Sigmoid colon (tissue), 6 donors: ENCODE measurements at regions not wholly inside any gene's neighbourhood (a gene's known extent, or its start where the extent isn't known, plus 50 kb on each side); places are given as distances from the start of the nearest gene placed in this dataset.

ENCODE experiments used
- DNase-seq: peaks from one replicate; pipeline ENCODE4 v3.0.0-alpha.2; 2019
- H3K27ac ChIP-seq, 4 donors: fragments of 200-600 bp; sonication (generic); one replicate each; pipeline ENCODE4 v1.5.1; 2016 to 2019; ENCODE audit warnings: mild to moderate bottlenecking in 1 of 4
- H3K27me3 ChIP-seq, 3 donors: fragments of 200-600 bp; sonication (generic); one replicate each; pipeline ENCODE4 v1.5.1; 2019; ENCODE audit warnings: mild to moderate bottlenecking in 1 of 3
- H3K36me3 ChIP-seq, 4 donors: fragments of 200-600 bp; sonication (generic); one replicate each; pipeline ENCODE4 v1.5.1; 2016 to 2019
- H3K4me1 ChIP-seq, 4 donors: fragments of 200-600 bp; sonication (generic); one replicate each; pipeline ENCODE4 v1.5.1; 2017 to 2019
- H3K4me3 ChIP-seq, 4 donors: fragments of 200-600 bp; sonication (generic); one replicate each; pipeline ENCODE4 v1.5.1; 2017 to 2019; ENCODE audit warnings: mild to moderate bottlenecking in 2 of 4, moderate library complexity in 1 of 4
- H3K9me3 ChIP-seq, 4 donors: fragments of 200-600 bp in 3 of 4; sonication (generic) in 3 of 4; one replicate each; pipeline versions ENCODE4 v1.5.1 to v1.6.1; 2013 to 2019
- EP300 ChIP-seq, 4 donors: sonication (generic); formaldehyde crosslinking; IDR thresholded peaks; one replicate each; pipeline ENCODE4 v1.6.1; 2017; ENCODE audit warnings: antibody characterized with exemption in 4 of 4
- POLR2A ChIP-seq, 2 donors: fragments of 450-650 bp; IDR thresholded peaks; one replicate each; pipeline ENCODE4 v1.6.1; 2016; ENCODE audit warnings: antibody characterized with exemption in 2 of 2, mild to moderate bottlenecking in 2 of 2, moderate library complexity in 2 of 2
- POLR2AphosphoS5 ChIP-seq, 4 donors: sonication (generic); formaldehyde crosslinking; IDR thresholded peaks; one replicate each; pipeline ENCODE4 v1.6.1; 2017; ENCODE audit warnings: antibody characterized with exemption in 4 of 4
- WGBS, 2 donors: extraction: QIAGEN DNeasy Blood & Tissue Kit; methylation state at CpG; one replicate each; pipeline ENCODE4 v1.1.7; 2013; 5-methylcytosine and 5-hydroxymethylcytosine counted together
- intact Hi-C: fragments of 100-400 bp; cut with DNase I; formaldehyde crosslinking; loops from one replicate; pipeline ENCODE4 v1.15.1; 2023
- TF ChIP-seq, protein P1 (sequence below), 4 experiments: fragments of 450-650 bp in 3 of 4; fragments of 200-600 bp in 1 of 4; IDR thresholded peaks; one replicate each; pipeline ENCODE4 v1.5.1; 2016 to 2019; ENCODE audit warnings: antibody characterized with exemption in 4 of 4, mild to moderate bottlenecking in 3 of 4, moderate library complexity in 2 of 4
- donor health status: healthy with polysubstance abuse.
- donor health status: healthy.

DNA sequence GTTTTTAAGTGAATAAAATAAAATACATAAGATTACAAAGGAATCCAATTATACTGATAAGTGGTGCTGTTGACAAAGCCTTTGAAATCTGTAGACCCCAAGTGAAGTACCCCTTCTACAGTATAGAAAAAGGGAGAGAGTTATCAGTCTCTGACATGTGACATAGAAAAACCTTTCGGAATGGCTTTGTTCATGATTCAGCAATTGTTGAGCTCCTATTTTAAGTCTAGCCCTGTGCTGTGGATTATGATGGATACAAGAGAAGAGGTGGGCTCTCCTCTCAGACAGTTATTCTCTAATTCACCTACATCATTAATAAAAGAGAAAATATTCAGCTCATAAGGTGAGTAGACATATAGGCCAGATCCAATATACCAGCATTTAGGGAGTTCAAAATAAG, 53.3 kb upstream of the ITPKB start:
- 93 to 100% methylated on average over 1 of the region's 1 CpG for WGBS, 2 donors
- TF ChIP-seq EP300 (IDR thresholded peaks at IDR 0.05): no peak
- TF ChIP-seq POLR2A (IDR thresholded peaks at IDR 0.05): no peak
- TF ChIP-seq POLR2AphosphoS5 (IDR thresholded peaks at IDR 0.05): no peak
- TF ChIP-seq, protein P1, sequence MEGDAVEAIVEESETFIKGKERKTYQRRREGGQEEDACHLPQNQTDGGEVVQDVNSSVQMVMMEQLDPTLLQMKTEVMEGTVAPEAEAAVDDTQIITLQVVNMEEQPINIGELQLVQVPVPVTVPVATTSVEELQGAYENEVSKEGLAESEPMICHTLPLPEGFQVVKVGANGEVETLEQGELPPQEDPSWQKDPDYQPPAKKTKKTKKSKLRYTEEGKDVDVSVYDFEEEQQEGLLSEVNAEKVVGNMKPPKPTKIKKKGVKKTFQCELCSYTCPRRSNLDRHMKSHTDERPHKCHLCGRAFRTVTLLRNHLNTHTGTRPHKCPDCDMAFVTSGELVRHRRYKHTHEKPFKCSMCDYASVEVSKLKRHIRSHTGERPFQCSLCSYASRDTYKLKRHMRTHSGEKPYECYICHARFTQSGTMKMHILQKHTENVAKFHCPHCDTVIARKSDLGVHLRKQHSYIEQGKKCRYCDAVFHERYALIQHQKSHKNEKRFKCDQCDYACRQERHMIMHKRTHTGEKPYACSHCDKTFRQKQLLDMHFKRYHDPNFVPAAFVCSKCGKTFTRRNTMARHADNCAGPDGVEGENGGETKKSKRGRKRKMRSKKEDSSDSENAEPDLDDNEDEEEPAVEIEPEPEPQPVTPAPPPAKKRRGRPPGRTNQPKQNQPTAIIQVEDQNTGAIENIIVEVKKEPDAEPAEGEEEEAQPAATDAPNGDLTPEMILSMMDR (IDR thresholded peaks at IDR 0.05): no peak

GRCh38 chr1:226790545-226791181, 51.6 kb upstream of the ITPKB start:
- no peak for DNase-seq
- Histone ChIP-seq H3K4me3 (no peak overlapping the region), H3K4me1 (peaks cover 0 to 44% (median 26%) of the 10 kb centered on the region in 4 donors), H3K27ac (peak overlapping the region in 1 of 4 donors; percentile 90), H3K36me3 (no peaks in the 10 kb centered on the region), H3K27me3 (no peaks in the 10 kb centered on the region), H3K9me3 (no peaks in the 10 kb centered on the region)
- intact Hi-C loops: no loop called here
- TF ChIP-seq, protein P1 (IDR thresholded peaks at IDR 0.05): no peak
- TF ChIP-seq POLR2AphosphoS5 (IDR thresholded peaks at IDR 0.05): no peak
- TF ChIP-seq EP300 (IDR thresholded peaks at IDR 0.05): no peak
- no peak for TF ChIP-seq POLR2A (IDR thresholded peaks at IDR 0.05)
- WGBS, 2 donors: 85 to 87% methylated on average over 6 of the region's 6 CpGs

More for the DNA sequence above, 53.3 kb upstream of the ITPKB start:
- Histone ChIP-seq H3K27me3 (no peaks in the 10 kb centered on the region), H3K27ac (no peak overlapping the region), H3K36me3 (no peaks in the 10 kb centered on the region), H3K4me3 (no peak overlapping the region), H3K9me3 (no peaks in the 10 kb centered on the region), H3K4me1 (peaks cover 0 to 29% (median 15%) of the 10 kb centered on the region in 4 donors)
- no peak for DNase-seq
- intact Hi-C loops: no loop called here

- Histone ChIP-seq H3K27ac (peak overlapping the region in 2 of 4 donors; percentile 85 to 90), H3K27me3 (no peaks in the 10 kb centered on the region), H3K4me1 (peaks cover 0 to 60% (median 40%) of the 10 kb centered on the region in 4 donors), H3K36me3 (no peaks in the 10 kb centered on the region), H3K9me3 (no peaks in the 10 kb centered on the region), H3K4me3 (no peak overlapping the region)
- TF ChIP-seq EP300 (IDR thresholded peaks at IDR 0.05): no peak
- no peak for TF ChIP-seq POLR2AphosphoS5 (IDR thresholded peaks at IDR 0.05)
- TF ChIP-seq POLR2A (IDR thresholded peaks at IDR 0.05): no peak
- TF ChIP-seq, protein P1 (IDR thresholded peaks at IDR 0.05): no peak
- DNase-seq: no peak
- WGBS, 2 donors: 65% methylated on average over 4 of the region's 4 CpGs
- intact Hi-C loops: loop anchor here (5.0 kb wide), 1 partner anchor 52 kb away; the partner anchor contains the start of gene ITPKB
Measured at GRCh38 chr1:226788965-226789364, 49.9 kb upstream of the ITPKB start.
